ENCODE measurements at regions not wholly inside any gene's neighbourhood (a gene's known extent, or its start where the extent isn't known, plus 50 kb on each side); places are given as distances from the start of the nearest gene placed in this dataset.

DNA sequence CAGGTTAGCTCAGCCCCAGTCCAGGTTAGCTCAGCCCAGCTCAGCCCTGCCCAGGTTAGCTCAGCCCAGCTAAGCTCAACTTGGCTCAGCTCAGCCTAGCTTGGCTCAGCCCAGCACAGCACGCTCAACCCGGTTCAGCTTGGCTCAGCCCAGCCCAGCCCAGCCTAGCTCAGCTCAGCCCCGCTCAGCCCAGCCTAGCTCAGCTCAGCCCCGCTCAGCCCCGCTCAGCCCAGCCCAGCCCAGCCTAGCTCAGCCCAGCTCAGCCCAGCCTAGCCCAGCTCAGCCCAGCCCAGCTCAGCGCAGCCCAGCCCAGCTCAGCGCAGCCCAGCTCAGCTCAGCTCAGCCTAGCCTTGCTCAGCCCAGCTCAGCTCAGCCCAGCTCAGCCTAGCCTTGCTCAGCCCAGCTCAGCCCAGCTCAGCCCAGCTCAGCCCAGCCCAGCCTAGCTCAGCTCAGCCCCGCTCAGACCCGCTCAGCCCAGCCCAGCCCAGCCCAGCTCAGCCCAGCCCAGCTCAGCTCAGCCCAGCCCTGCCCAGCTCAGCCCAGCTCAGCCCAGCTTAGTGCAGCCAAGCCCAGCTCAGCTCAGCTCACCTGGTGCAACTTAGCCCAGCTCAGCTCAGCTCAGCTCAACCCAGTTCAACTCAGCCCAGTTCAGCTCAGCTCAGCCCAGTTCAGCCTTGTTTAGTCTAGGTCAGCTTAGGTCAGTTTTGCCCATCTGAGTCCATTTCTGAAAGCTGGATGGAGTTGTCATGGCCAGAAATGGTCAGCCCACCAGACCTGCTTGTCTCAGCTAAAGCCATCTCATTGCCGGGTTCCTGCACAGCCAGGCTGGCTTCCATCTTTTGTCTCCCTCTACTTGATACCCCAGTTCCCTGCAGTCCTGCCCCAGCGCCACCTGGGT is 333.6 kb downstream of the TMEM121 start:
- TF ChIP-seq, protein P1, sequence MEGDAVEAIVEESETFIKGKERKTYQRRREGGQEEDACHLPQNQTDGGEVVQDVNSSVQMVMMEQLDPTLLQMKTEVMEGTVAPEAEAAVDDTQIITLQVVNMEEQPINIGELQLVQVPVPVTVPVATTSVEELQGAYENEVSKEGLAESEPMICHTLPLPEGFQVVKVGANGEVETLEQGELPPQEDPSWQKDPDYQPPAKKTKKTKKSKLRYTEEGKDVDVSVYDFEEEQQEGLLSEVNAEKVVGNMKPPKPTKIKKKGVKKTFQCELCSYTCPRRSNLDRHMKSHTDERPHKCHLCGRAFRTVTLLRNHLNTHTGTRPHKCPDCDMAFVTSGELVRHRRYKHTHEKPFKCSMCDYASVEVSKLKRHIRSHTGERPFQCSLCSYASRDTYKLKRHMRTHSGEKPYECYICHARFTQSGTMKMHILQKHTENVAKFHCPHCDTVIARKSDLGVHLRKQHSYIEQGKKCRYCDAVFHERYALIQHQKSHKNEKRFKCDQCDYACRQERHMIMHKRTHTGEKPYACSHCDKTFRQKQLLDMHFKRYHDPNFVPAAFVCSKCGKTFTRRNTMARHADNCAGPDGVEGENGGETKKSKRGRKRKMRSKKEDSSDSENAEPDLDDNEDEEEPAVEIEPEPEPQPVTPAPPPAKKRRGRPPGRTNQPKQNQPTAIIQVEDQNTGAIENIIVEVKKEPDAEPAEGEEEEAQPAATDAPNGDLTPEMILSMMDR (IDR thresholded peaks at IDR 0.05; ENCODE audit: insufficient read depth in 1 of 2, low read depth in 1 of 2, low read length in 1 of 2, severe bottlenecking in 1 of 2, unreplicated experiment in 1 of 2): no peak
- no peaks in the 10 kb centered on the region for H3K9me3 ChIP-seq

DNA sequence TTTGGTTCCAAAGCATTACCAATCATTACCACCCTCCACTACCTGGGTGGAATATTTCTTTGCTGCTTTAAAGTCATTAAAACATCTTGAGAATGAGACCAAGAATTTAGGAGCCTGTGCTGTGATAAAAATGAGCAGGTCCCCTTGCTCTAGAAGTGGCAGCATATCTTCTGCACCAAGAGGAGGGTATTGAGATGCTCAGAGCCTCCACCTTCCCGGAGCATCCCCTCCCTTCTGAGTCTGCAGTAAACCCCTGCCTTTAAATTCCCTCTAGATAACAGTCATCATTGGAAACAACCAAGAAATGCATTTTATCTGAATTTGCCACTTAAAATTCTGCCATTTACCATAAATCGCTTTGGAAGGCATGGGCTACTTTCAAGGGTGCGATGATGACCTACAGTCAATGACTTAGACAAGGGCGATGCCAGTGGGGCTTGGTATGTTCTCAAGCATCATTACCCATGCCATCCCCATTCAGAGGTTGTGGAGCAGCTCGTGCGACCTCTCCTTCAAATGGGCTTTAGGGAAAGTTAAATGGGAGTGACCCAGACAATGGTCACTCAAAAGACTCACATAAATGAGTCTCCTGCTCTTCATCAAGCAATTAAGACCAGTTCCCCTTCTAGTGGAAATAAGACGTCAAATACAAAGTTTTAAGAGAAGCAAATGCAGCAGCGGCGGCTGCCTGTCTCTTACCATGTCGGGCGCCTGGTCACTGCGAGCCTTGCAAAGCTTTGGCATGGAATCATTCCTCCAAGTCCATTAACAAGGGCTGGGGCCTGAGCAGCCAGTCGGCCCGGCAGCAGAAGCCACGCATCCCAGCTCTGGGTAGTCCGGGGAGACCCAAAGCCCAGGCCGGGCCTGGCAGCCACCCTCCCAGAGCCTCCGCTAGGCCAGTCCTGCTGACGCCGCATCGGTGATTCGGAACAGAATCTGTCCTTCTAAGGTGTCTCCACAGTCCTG is 334.5 kb downstream of the TMEM121 start:
- Histone ChIP-seq H3K4me3 (ENCODE audit: low read depth, low read length) (no peak overlapping the region), H3K36me3 (ENCODE audit: control insufficient read depth, insufficient read depth, low read length) (no peaks in the 10 kb centered on the region), H3K9me3 (no peaks in the 10 kb centered on the region), H3K4me1 (no peaks in the 10 kb centered on the region), H3K27me3 (replicated peaks; ENCODE audit: control insufficient read depth, insufficient read depth, low read length) (no peaks in the 10 kb centered on the region)
- CTCF ChIA-PET: no interaction called here
- peak in 1 of 2 experiments; percentile 16 for DNase-seq
- Mint-ChIP-seq H3K4me3 (ENCODE audit: unreplicated experiment) (no peak overlapping the region), H3K4me1 (ENCODE audit: low read depth, unreplicated experiment) (no peaks in the 10 kb centered on the region), H3K27me3 (ENCODE audit: insufficient read depth, unreplicated experiment) (peaks cover 7% of the 10 kb centered on the region), H3K9me3 (ENCODE audit: unreplicated experiment) (no peaks in the 10 kb centered on the region), H3K36me3 (ENCODE audit: insufficient read depth, unreplicated experiment) (no peaks in the 10 kb centered on the region), H3K27ac (ENCODE audit: unreplicated experiment) (no peak overlapping the region)
- POLR2A ChIA-PET: no interaction called here
- TF ChIP-seq, protein P1 (IDR thresholded peaks at IDR 0.05; ENCODE audit: insufficient read depth in 1 of 2, low read depth in 1 of 2, low read length in 1 of 2, severe bottlenecking in 1 of 2, unreplicated experiment in 1 of 2): no peak
- no TSS peak for BruUV-seq (replicated peaks)
- intact Hi-C loops (cut with micrococcal nuclease; ENCODE audit: unreplicated experiment): no loop called here

More for the DNA sequence above, 333.6 kb downstream of the TMEM121 start:
- no peak overlapping the region for H3K4me3 ChIP-seq (ENCODE audit: low read depth, low read length)
- POLR2A ChIA-PET: no interaction called here
- H3K27me3 Mint-ChIP-seq (ENCODE audit: insufficient read depth, unreplicated experiment): peaks cover 7% of the 10 kb centered on the region
- CTCF ChIA-PET: interaction anchor here (1.1 kb wide), 1 partner anchor 115 kb away, joined by 3 read pairs; no protein-coding TSS in a partner anchor
- H3K27ac Mint-ChIP-seq (ENCODE audit: unreplicated experiment): no peak overlapping the region
- H3K36me3 Mint-ChIP-seq (ENCODE audit: insufficient read depth, unreplicated experiment): no peaks in the 10 kb centered on the region
- no peak overlapping the region for H3K4me3 Mint-ChIP-seq (ENCODE audit: unreplicated experiment)
- no TSS peak for BruUV-seq (replicated peaks)
- no peaks in the 10 kb centered on the region for H3K4me1 ChIP-seq
- H3K27me3 ChIP-seq (replicated peaks; ENCODE audit: control insufficient read depth, insufficient read depth, low read length): no peaks in the 10 kb centered on the region
- intact Hi-C loops (cut with micrococcal nuclease; ENCODE audit: unreplicated experiment): no loop called here
- peak in 1 of 2 experiments; percentile 17 for DNase-seq
- H3K36me3 ChIP-seq (ENCODE audit: control insufficient read depth, insufficient read depth, low read length): no peaks in the 10 kb centered on the region
- H3K9me3 Mint-ChIP-seq (ENCODE audit: unreplicated experiment): no peaks in the 10 kb centered on the region
- no peaks in the 10 kb centered on the region for H3K4me1 Mint-ChIP-seq (ENCODE audit: low read depth, unreplicated experiment)

DNA sequence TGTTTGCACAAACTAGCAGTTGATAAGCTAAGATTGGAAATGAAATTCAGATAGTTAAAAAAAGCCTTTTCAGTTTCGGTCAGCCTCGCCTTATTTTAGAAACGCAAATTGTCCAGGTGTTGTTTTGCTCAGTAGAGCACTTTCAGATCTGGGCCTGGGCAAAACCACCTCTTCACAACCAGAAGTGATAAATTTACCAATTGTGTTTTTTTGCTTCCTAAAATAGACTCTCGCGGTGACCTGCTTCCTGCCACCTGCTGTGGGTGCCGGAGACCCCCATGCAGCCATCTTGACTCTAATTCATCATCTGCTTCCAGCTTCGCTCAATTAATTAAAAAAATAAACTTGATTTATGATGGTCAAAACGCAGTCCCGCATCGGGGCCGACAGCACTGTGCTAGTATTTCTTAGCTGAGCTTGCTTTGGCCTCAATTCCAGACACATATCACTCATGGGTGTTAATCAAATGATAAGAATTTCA is 335.6 kb downstream of the TMEM121 start:
- intact Hi-C loops (cut with micrococcal nuclease; ENCODE audit: unreplicated experiment): no loop called here
- POLR2A ChIA-PET: no interaction called here
- no peak for DNase-seq
- Mint-ChIP-seq H3K27me3 (ENCODE audit: insufficient read depth, unreplicated experiment) (peaks cover 7% of the 10 kb centered on the region), H3K4me1 (ENCODE audit: low read depth, unreplicated experiment) (no peaks in the 10 kb centered on the region), H3K4me3 (ENCODE audit: unreplicated experiment) (no peak overlapping the region), H3K27ac (ENCODE audit: unreplicated experiment) (no peak overlapping the region), H3K9me3 (ENCODE audit: unreplicated experiment) (no peaks in the 10 kb centered on the region), H3K36me3 (ENCODE audit: insufficient read depth, unreplicated experiment) (no peaks in the 10 kb centered on the region)
- CTCF ChIA-PET: no interaction called here
- H3K27me3 ChIP-seq (replicated peaks; ENCODE audit: control insufficient read depth, insufficient read depth, low read length): no peaks in the 10 kb centered on the region
- no peaks in the 10 kb centered on the region for H3K9me3 ChIP-seq
- TF ChIP-seq, protein P1 (IDR thresholded peaks at IDR 0.05; ENCODE audit: insufficient read depth in 1 of 2, low read depth in 1 of 2, low read length in 1 of 2, severe bottlenecking in 1 of 2, unreplicated experiment in 1 of 2): no peak
- no TSS peak for BruUV-seq (replicated peaks)
- H3K4me1 ChIP-seq: no peaks in the 10 kb centered on the region
- H3K36me3 ChIP-seq (ENCODE audit: control insufficient read depth, insufficient read depth, low read length): no peaks in the 10 kb centered on the region
- H3K4me3 ChIP-seq (ENCODE audit: low read depth, low read length): no peak overlapping the region
